ENCODE measurements at regions not wholly inside any gene's neighbourhood (a gene's known extent, or its start where the extent isn't known, plus 50 kb on each side); places are given as distances from the start of the nearest gene placed in this dataset.
"Not testable (repeated sequence)": the region's sequence is repeated elsewhere in the genome, so short reads cannot be mapped to it uniquely, and the experiment has no call there.

DNA sequence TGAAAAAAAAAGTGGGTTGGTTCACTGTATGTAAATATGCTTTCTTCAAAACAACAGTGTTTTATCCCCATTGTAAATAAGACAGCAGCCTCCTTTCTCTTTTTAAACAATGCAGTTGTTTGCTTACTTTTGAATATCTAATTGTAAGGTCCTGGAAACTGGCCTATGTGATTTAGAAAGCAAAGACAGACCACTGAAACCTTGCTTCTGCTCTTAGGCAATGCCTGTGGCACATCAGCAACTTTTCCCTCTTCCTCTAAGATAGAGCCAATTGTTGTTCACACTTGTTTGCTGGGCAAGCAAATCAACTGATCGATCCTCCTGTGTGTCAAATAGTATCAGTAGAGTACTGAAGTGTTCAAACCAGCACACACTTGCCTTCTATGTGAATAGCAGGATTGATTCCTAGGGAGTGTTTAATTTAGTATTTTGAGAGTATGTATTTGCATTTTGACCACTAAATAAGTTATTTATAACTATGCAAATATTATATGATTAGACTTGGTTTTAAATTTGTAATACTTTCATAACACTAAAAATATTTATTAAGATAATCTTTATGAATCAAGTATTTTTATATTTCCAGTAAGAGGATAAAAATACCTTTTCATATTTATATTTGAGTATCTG lies 55.4 kb upstream of the GRPR start:
- DNase-seq (ENCODE audit: insufficient read length, low spot score), result no peak
- TF ChIP-seq, protein P1, sequence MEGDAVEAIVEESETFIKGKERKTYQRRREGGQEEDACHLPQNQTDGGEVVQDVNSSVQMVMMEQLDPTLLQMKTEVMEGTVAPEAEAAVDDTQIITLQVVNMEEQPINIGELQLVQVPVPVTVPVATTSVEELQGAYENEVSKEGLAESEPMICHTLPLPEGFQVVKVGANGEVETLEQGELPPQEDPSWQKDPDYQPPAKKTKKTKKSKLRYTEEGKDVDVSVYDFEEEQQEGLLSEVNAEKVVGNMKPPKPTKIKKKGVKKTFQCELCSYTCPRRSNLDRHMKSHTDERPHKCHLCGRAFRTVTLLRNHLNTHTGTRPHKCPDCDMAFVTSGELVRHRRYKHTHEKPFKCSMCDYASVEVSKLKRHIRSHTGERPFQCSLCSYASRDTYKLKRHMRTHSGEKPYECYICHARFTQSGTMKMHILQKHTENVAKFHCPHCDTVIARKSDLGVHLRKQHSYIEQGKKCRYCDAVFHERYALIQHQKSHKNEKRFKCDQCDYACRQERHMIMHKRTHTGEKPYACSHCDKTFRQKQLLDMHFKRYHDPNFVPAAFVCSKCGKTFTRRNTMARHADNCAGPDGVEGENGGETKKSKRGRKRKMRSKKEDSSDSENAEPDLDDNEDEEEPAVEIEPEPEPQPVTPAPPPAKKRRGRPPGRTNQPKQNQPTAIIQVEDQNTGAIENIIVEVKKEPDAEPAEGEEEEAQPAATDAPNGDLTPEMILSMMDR (IDR thresholded peaks at IDR 0.05; ENCODE audit: insufficient read depth, missing control alignments), result no peak
- FAIRE-seq, result no peak

DNA sequence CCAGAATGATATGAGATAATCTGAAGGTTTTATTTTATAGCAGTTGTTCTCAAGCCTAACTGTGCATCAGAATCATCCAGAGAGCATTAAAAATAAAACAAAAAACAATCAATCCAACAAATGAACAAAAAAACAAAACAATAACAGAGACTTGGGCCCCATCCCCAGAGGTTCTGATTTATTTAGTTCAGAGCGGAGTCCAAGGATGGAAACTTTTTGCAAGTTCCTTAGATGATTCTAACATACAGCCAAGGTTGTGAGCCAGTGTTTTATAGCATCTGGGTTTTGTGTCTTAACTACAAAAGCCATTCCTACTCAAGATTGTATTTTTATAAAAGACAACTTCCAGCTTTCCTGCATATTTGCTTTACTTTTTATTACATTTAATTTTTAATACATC lies 59.4 kb upstream of the GRPR start:
- TF ChIP-seq, protein P1 (IDR thresholded peaks at IDR 0.05; ENCODE audit: insufficient read depth, missing control alignments), result no peak
- DNase-seq (ENCODE audit: insufficient read length, low spot score) (no peak), FAIRE-seq (no peak)

DNA sequence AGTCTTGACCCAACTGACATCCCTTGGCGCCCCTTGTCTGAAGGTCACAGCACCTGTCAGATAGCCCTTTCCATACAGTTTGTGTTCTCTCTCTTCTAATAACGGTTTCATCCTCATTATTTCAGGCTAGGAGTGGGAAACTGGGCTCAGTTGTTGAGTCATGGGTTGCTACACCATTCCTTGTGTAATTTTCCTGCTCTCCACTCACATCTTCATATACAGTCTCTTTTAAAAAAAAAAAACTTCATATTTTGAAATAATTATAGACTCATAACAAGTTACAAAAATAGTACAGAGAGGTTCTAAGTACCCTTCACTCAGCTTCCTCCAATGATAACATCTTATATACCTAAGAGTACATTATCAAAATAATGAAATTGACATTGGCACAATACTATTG lies 60.2 kb upstream of the GRPR start:
- DNase-seq (ENCODE audit: insufficient read length, low spot score), result no peak
- TF ChIP-seq, protein P1 (IDR thresholded peaks at IDR 0.05; ENCODE audit: insufficient read depth, missing control alignments), result no peak
- no peak for FAIRE-seq

DNA sequence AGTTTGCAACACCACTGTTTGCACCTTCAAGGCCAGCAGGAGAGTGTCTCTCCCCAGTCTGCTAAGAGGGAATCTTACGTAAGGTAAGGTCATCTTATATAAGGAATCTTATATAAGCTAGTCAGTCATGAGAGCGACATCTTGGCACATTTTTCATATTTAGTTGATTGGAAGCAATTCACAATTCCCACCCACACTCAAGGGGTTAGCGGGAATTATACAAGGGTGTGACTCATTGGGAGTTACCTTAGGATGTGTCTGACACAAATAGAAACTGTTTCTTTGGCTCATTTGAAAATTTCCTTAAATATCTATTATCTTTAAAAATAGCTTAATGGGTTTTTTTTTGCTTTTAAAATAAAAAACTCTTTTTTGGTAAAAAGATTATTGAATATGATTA lies 62.1 kb upstream of the GRPR start:
- FAIRE-seq, result no peak
- DNase-seq (ENCODE audit: insufficient read length, low spot score), result no peak
- TF ChIP-seq, protein P1 (IDR thresholded peaks at IDR 0.05; ENCODE audit: insufficient read depth, missing control alignments), result no peak

DNA sequence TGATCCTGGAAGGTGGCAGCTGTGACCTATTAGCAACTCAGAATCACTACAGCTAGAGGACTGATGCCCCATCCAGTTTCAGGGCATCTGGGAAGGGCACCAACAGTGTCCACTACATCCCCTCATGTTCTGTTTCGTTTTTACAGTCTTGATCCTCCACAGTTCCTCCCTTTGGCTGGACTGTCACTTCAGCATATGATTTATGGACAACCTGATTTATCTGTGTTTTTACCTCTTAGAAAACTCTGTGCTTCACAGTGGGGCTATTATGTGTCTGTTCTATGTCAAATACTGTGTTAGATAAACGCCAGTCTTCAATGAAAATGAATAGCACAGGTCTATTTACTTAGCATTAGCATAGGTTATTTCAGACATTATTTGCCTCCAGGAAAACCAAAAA lies 63.1 kb upstream of the GRPR start:
- TF ChIP-seq, protein P1 (IDR thresholded peaks at IDR 0.05; ENCODE audit: insufficient read depth, missing control alignments), result no peak
- FAIRE-seq, result no peak
- DNase-seq (ENCODE audit: insufficient read length, low spot score), result no peak

DNA sequence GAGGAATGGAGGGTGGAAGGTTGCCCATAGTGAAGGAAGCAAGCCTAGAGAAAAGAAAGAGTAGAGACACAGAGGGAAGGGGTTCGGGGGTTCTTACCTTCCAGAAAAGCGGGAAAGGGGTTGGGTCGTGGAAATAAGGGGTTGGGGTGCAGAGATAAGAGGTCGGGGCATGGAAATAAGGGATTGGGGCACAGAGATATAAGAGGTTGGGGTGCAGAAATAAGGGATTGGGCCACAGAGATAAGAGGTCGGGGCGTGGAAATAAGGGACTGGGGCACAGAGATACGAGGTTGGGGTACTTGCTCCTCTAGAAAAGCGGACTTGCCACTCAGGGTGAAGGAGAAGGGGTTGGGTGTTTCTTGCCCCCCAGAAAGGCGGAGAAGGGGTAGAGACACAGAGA lies 74.2 kb upstream of the GRPR start:
- FAIRE-seq; DNase-seq (ENCODE audit: insufficient read length, low spot score): not testable (repeated sequence)

DNA sequence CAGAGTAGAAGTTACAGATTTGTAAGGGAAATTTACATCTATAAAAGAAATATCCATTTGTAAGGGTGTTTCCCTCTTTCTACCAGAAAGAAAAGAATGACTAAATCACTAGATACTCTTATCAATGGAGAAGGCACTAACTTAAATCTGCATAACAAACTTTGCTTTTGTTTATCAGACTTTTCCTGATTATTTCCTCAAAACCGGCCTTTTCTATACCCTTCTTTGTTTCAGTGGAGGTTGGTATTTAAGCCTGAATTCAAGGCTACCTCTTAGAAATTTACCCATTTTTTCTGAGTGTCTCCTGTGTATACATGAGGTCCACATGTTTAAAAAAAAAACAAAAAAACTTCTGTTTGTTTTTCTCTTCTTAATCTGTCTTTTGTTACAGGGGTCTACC lies 80.4 kb upstream of the GRPR start:
- DNase-seq (ENCODE audit: insufficient read length, low spot score), result no peak
- TF ChIP-seq, protein P1 (IDR thresholded peaks at IDR 0.05; ENCODE audit: insufficient read depth, missing control alignments), result no peak
- FAIRE-seq, result no peak

DNA sequence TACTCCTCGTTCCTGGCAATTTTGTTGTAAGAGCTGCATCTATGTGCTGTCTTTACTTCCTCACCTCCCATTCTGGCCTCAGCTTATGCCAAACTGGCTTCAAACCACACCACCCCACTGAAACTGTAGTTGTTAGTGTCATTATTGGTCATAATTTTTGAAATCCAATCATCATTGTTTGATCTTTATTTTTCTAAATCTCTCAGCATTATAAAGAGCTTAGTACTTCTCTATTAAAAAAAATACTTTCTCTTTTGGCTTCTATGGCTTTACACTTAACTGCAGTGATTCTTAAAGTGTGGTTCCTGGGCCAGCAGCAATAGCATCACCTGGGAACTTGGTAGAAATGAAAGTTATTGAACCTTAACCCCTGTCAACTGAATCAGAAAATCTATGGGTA lies 83.5 kb upstream of the GRPR start:
- DNase-seq (ENCODE audit: insufficient read length, low spot score) (no peak), FAIRE-seq (no peak)
- TF ChIP-seq, protein P1 (IDR thresholded peaks at IDR 0.05; ENCODE audit: insufficient read depth, missing control alignments), result no peak
